ENCODE measurements at regions not wholly inside any gene's neighbourhood (a gene's known extent, or its start where the extent isn't known, plus 50 kb on each side); places are given as distances from the start of the nearest gene placed in this dataset.

DNA sequence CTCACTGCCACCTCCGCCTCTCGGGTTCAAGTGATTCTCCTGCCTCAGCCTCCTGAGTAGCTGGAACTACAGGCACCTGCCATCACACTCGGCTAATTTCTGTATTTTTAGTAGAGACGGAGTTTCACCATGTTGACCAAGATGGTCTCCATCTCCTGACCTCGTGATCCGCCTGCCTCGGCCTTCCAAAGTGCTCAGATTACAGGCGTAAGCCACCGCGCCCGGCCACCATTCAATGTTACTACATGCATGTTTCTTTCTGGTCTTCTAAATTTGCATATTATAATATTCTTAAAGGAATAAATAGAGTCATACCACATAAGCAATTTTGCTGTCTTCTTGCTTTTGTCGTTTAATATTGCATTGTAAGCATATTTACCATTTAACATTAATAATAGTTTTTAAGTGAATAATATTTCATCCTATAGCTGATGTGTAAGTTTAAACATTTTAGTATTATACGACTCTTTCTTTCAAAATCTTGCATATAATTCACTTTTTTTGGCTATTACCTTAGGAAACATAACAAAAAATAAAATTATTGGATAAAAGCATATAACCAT, 1270.4 kb downstream of the ADGRL3 start:
- no peak overlapping the region for H3K4me3 ChIP-seq (ENCODE audit: insufficient read depth, low read depth, low read length)
- H2AK5ac ChIP-seq (ENCODE audit: low read depth, low read length) = no peak overlapping the region
- no peak overlapping the region for H4K8ac ChIP-seq (ENCODE audit: low read depth in 2 of 2, low read length in 2 of 2)
- H3K4ac ChIP-seq (ENCODE audit: low read depth, low read length) = no peak overlapping the region
- ChIA-PET POLR2A (ENCODE audit: unreplicated experiment) (no interaction called here), CTCF (no interaction called here)
- no peak overlapping the region for H3K14ac ChIP-seq (replicated peaks; ENCODE audit: low read depth, low read length)
- H3K27ac ChIP-seq (ENCODE audit: insufficient read depth, low read length) = no peak overlapping the region
- TF ChIP-seq MAFK (IDR thresholded peaks at IDR 0.05; ENCODE audit: low read depth, low read length) (peak; percentile 88), CHD1 (IDR thresholded peaks at IDR 0.05; ENCODE audit: low read depth, low read length) (no peak)
- intact Hi-C loops (cut with micrococcal nuclease) = no loop called here
- H3K9me3 ChIP-seq (ENCODE audit: control insufficient read depth, insufficient read depth, low read length) = peaks cover 4% of the 10 kb centered on the region; the same call in 1 of the 2 replicates
- no peaks in the 10 kb centered on the region for H3K4me1 ChIP-seq (ENCODE audit: control insufficient read depth, insufficient read depth, low read length)
- H2BK20ac ChIP-seq (ENCODE audit: low read depth, low read length) = no peak overlapping the region
- H3K23ac ChIP-seq (ENCODE audit: low read depth, low read length) = no peak overlapping the region
- H4K20me1 ChIP-seq (ENCODE audit: insufficient read depth, low read length) = no peaks in the 10 kb centered on the region
- ATAC-seq (ENCODE audit: low read depth) (no peak), DNase-seq (no peak)
- no peak overlapping the region for H2BK15ac ChIP-seq (ENCODE audit: low read depth, low read length)
- H2AFZ ChIP-seq (replicated peaks; ENCODE audit: low read length, poor library complexity) = no peak overlapping the region
- no peak overlapping the region for H3K4me2 ChIP-seq (ENCODE audit: low read depth, low read length)
- dilution Hi-C loops (cut with HindIII; ENCODE audit: low sequenced_read_pairs, unreplicated experiment) = no loop called here
- H2AK9ac ChIP-seq (replicated peaks; ENCODE audit: low read depth, low read length, poor library complexity) = no peak overlapping the region
- no peak overlapping the region for H4K5ac ChIP-seq (ENCODE audit: low read depth, low read length)
- in situ Hi-C loops (cut with MboI; ENCODE audit: low sequenced_read_pairs) = no loop called here
- no peak overlapping the region for H2BK5ac ChIP-seq (ENCODE audit: low read depth, low read length, poor library complexity, severe bottlenecking)
- no peaks in the 10 kb centered on the region for H3K27me3 ChIP-seq (ENCODE audit: control insufficient read depth, insufficient read depth, low read length)
- no peak overlapping the region for H2BK120ac ChIP-seq (ENCODE audit: low read depth, low read length)
- no peaks in the 10 kb centered on the region for H3K36me3 ChIP-seq (ENCODE audit: control insufficient read depth, insufficient read depth, low read length)
- no peak overlapping the region for H3K56ac ChIP-seq (ENCODE audit: extremely low read depth, insufficient read depth, low read length)
- no peaks in the 10 kb centered on the region for H3K9me1 ChIP-seq (ENCODE audit: insufficient read depth, low read length)
- H3K79me1 ChIP-seq (ENCODE audit: low read depth in 1 of 2, low read length in 2 of 2) = no peaks in the 10 kb centered on the region
- no peak overlapping the region for H3K9ac ChIP-seq (ENCODE audit: low read depth, low read length)
- 85% methylated on average over 2 of the region's 13 CpGs; no CpG with 5 or more reads in 1 of the 2 experiments for WGBS, 2 experiments (ENCODE audit: extremely low coverage in 2 of 2, insufficient read length in 1 of 2)
- no peak overlapping the region for H4K91ac ChIP-seq (ENCODE audit: insufficient read depth, low read depth, low read length)
- no TSS peak for BruUV-seq (replicated peaks)
- no peak overlapping the region for H3K18ac ChIP-seq (ENCODE audit: low read depth, low read length)

Measured in IMR-90 (cell line).